Nephron progenitor cell (in vitro differentiated cells): ENCODE measurements at regions not wholly inside any gene's neighbourhood (a gene's known extent, or its start where the extent isn't known, plus 50 kb on each side); places are given as distances from the start of the nearest gene placed in this dataset.
"Not testable (repeated sequence)": the region's sequence is repeated elsewhere in the genome, so short reads cannot be mapped to it uniquely, and the experiment has no call there.

Experiments
- DNase-seq: peaks from one replicate; pipeline ENCODE4 v3.0.0; 2021
- H3K27ac Mint-ChIP-seq: 2 replicates; pipeline ENCODE4 v1.8.0; 2021; ENCODE audit warnings: mild to moderate bottlenecking, moderate library complexity, mixed read lengths
- H3K27me3 Mint-ChIP-seq: 2 replicates; pipeline ENCODE4 v1.8.0; 2021; ENCODE audit warnings: mild to moderate bottlenecking, low read depth, mixed read lengths; ENCODE audit not compliant: poor library complexity
- H3K36me3 Mint-ChIP-seq: 2 replicates; pipeline ENCODE4 v1.8.0; 2021; ENCODE audit warnings: low read depth, mixed read lengths
- H3K4me1 Mint-ChIP-seq: 2 replicates; pipeline ENCODE4 v1.8.0; 2021; ENCODE audit warnings: mixed read lengths
- H3K4me3 Mint-ChIP-seq: 2 replicates; pipeline ENCODE4 v1.8.0; 2021; ENCODE audit warnings: mild to moderate bottlenecking, moderate library complexity, mixed read lengths
- H3K9me3 Mint-ChIP-seq: 2 replicates; pipeline ENCODE4 v1.8.0; 2021; ENCODE audit warnings: mild to moderate bottlenecking, moderate library complexity, mixed read lengths

- H3K27me3 Mint-ChIP-seq, H3K27ac Mint-ChIP-seq, H3K4me1 Mint-ChIP-seq, DNase-seq, H3K36me3 Mint-ChIP-seq, H3K4me3 Mint-ChIP-seq: not testable (repeated sequence)
- peaks cover 19% of the 10 kb centered on the region for H3K9me3 Mint-ChIP-seq
Measured at GRCh38 chr21:9037588-9038544, 1483.5 kb upstream of the TPTE start.

- H3K36me3 Mint-ChIP-seq, H3K27ac Mint-ChIP-seq, H3K27me3 Mint-ChIP-seq, DNase-seq, H3K4me1 Mint-ChIP-seq, H3K4me3 Mint-ChIP-seq: not testable (repeated sequence)
- H3K9me3 Mint-ChIP-seq: peaks cover 12% of the 10 kb centered on the region
Measured at GRCh38 chr21:9039520-9040365, 1481.6 kb upstream of the TPTE start.

- not testable (repeated sequence) for H3K4me1 Mint-ChIP-seq, H3K27ac Mint-ChIP-seq, H3K36me3 Mint-ChIP-seq, DNase-seq, H3K27me3 Mint-ChIP-seq, H3K4me3 Mint-ChIP-seq
- peaks cover 12% of the 10 kb centered on the region for H3K9me3 Mint-ChIP-seq
Measured at GRCh38 chr21:9040406-9040805, 1481.0 kb upstream of the TPTE start.

- not testable (repeated sequence) for H3K4me1 Mint-ChIP-seq, H3K36me3 Mint-ChIP-seq, H3K4me3 Mint-ChIP-seq, H3K27me3 Mint-ChIP-seq, H3K27ac Mint-ChIP-seq, DNase-seq
- peaks cover 12% of the 10 kb centered on the region for H3K9me3 Mint-ChIP-seq
Measured at GRCh38 chr21:9041175-9041948, 1480.0 kb upstream of the TPTE start.

GRCh38 chr21:9043089-9043488 lies 1478.3 kb upstream of the TPTE start:
- not testable (repeated sequence) for H3K9me3 Mint-ChIP-seq, H3K4me1 Mint-ChIP-seq, DNase-seq, H3K36me3 Mint-ChIP-seq, H3K4me3 Mint-ChIP-seq, H3K27ac Mint-ChIP-seq, H3K27me3 Mint-ChIP-seq

- not testable (repeated sequence) for H3K9me3 Mint-ChIP-seq, H3K4me1 Mint-ChIP-seq, H3K4me3 Mint-ChIP-seq, H3K27ac Mint-ChIP-seq, H3K36me3 Mint-ChIP-seq, H3K27me3 Mint-ChIP-seq, DNase-seq
Measured at GRCh38 chr21:9046870-9047269, 1474.5 kb upstream of the TPTE start.

GRCh38 chr21:9067515-9067914 lies 1453.9 kb upstream of the TPTE start:
- H3K4me1 Mint-ChIP-seq, H3K4me3 Mint-ChIP-seq, DNase-seq, H3K27ac Mint-ChIP-seq, H3K9me3 Mint-ChIP-seq, H3K36me3 Mint-ChIP-seq, H3K27me3 Mint-ChIP-seq: not testable (repeated sequence)

GRCh38 chr21:9068622-9069021 lies 1452.8 kb upstream of the TPTE start:
- H3K27ac Mint-ChIP-seq, H3K9me3 Mint-ChIP-seq, H3K4me1 Mint-ChIP-seq, DNase-seq, H3K36me3 Mint-ChIP-seq, H3K4me3 Mint-ChIP-seq, H3K27me3 Mint-ChIP-seq: not testable (repeated sequence)

- DNase-seq, H3K27ac Mint-ChIP-seq, H3K9me3 Mint-ChIP-seq, H3K36me3 Mint-ChIP-seq, H3K27me3 Mint-ChIP-seq, H3K4me3 Mint-ChIP-seq, H3K4me1 Mint-ChIP-seq: not testable (repeated sequence)
Measured at GRCh38 chr21:9070703-9071102, 1450.7 kb upstream of the TPTE start.

- H3K4me1 Mint-ChIP-seq, H3K36me3 Mint-ChIP-seq, DNase-seq, H3K27me3 Mint-ChIP-seq, H3K27ac Mint-ChIP-seq, H3K4me3 Mint-ChIP-seq, H3K9me3 Mint-ChIP-seq: not testable (repeated sequence)
Measured at GRCh38 chr21:9073010-9073409, 1448.4 kb upstream of the TPTE start.

- H3K4me3 Mint-ChIP-seq: not testable (repeated sequence)
Measured at GRCh38 chr21:9074772-9075171, 1446.6 kb upstream of the TPTE start.

GRCh38 chr21:9083091-9083826 lies 1438.1 kb upstream of the TPTE start:
- H3K27me3 Mint-ChIP-seq, DNase-seq, H3K27ac Mint-ChIP-seq, H3K4me1 Mint-ChIP-seq, H3K9me3 Mint-ChIP-seq, H3K36me3 Mint-ChIP-seq, H3K4me3 Mint-ChIP-seq: not testable (repeated sequence)

More at GRCh38 chr21:9074772-9075171, 1446.6 kb upstream of the TPTE start:
- H3K27me3 Mint-ChIP-seq, DNase-seq, H3K36me3 Mint-ChIP-seq, H3K4me1 Mint-ChIP-seq, H3K9me3 Mint-ChIP-seq, H3K27ac Mint-ChIP-seq: not testable (repeated sequence)

- not testable (repeated sequence) for H3K4me1 Mint-ChIP-seq, H3K4me3 Mint-ChIP-seq, H3K27me3 Mint-ChIP-seq, DNase-seq, H3K9me3 Mint-ChIP-seq, H3K36me3 Mint-ChIP-seq, H3K27ac Mint-ChIP-seq
Measured at GRCh38 chr21:9086299-9086698, 1435.1 kb upstream of the TPTE start.
